ENCODE measurements at regions not wholly inside any gene's neighbourhood (a gene's known extent, or its start where the extent isn't known, plus 50 kb on each side); places are given as distances from the start of the nearest gene placed in this dataset.

DNA sequence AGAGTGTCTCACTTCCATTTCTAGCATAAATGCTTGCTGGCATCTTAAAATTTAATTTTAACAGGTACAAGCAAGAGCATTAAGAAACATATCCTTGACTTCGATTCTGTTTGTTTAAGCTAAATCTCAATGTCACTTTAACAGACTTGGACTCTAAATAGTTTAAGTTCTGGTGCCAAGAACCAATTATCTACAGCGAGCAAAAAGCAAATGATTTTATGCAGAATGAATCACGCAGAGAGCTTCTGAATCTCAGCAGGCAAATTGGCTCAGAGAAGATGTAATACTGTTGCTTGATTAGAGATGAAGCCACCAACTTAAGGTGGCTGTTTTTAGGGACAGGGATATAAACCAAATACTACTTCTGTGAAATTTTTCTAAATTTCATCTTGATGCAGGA, 117.0 kb upstream of the PLD5 start:
- H3K4me3 ChIP-seq (ENCODE audit: low read depth, low read length, poor library complexity, severe bottlenecking): no peak overlapping the region
- no peaks in the 10 kb centered on the region for H3K4me1 ChIP-seq (ENCODE audit: insufficient read depth, low read length, severe bottlenecking)
- no peaks in the 10 kb centered on the region for H3K36me3 ChIP-seq (ENCODE audit: insufficient read depth, low read length)
- H3K9me2 ChIP-seq (ENCODE audit: low read depth, low read length): no peaks in the 10 kb centered on the region
- H3K9me3 ChIP-seq (ENCODE audit: low read length): no peaks in the 10 kb centered on the region
- H3K27me3 ChIP-seq (ENCODE audit: insufficient read depth, low read length): no peaks in the 10 kb centered on the region
- H3K9ac ChIP-seq (ENCODE audit: low read length): no peak overlapping the region
- no peak overlapping the region for H2AFZ ChIP-seq (ENCODE audit: low read length)
- no peaks in the 10 kb centered on the region for H3F3A ChIP-seq (ENCODE audit: insufficient read depth, low read length)
- no peak for TF ChIP-seq EZH2 (IDR thresholded peaks at IDR 0.05; ENCODE audit: borderline replicate concordance, low read length)
- TF ChIP-seq, protein P1, sequence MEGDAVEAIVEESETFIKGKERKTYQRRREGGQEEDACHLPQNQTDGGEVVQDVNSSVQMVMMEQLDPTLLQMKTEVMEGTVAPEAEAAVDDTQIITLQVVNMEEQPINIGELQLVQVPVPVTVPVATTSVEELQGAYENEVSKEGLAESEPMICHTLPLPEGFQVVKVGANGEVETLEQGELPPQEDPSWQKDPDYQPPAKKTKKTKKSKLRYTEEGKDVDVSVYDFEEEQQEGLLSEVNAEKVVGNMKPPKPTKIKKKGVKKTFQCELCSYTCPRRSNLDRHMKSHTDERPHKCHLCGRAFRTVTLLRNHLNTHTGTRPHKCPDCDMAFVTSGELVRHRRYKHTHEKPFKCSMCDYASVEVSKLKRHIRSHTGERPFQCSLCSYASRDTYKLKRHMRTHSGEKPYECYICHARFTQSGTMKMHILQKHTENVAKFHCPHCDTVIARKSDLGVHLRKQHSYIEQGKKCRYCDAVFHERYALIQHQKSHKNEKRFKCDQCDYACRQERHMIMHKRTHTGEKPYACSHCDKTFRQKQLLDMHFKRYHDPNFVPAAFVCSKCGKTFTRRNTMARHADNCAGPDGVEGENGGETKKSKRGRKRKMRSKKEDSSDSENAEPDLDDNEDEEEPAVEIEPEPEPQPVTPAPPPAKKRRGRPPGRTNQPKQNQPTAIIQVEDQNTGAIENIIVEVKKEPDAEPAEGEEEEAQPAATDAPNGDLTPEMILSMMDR (IDR thresholded peaks at IDR 0.05; ENCODE audit: low read length): no peak
- no peaks in the 10 kb centered on the region for H3K79me2 ChIP-seq (ENCODE audit: insufficient read depth, low read length)
- H3K27ac ChIP-seq (ENCODE audit: low read depth, low read length, poor library complexity, severe bottlenecking): no peak overlapping the region
- no peak overlapping the region for H3K4me2 ChIP-seq (ENCODE audit: low read length)
- no peaks in the 10 kb centered on the region for H4K20me1 ChIP-seq (ENCODE audit: insufficient read depth, low read length)

DNA sequence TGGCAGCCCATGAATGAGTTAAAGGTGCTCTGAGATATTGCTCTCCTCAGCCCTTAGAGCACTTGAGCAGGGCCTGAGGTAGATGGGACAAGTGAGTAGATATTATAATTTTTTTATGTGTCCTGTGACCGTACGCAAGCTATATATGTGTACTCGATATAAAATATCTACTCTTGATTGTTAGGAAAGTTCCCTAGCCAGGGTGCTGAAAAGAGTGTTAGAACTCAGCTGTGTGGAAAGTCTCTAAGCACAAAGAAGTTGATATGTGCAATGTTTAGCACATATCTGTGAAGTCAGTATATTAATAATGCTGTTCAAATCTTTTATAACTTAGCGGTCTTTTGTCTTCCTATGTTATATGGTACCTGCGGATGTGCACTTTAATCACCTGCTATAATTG, 114.6 kb upstream of the PLD5 start:
- H2AFZ ChIP-seq (ENCODE audit: low read length): no peak overlapping the region
- H3K27ac ChIP-seq (ENCODE audit: low read depth, low read length, poor library complexity, severe bottlenecking): no peak overlapping the region

DNA sequence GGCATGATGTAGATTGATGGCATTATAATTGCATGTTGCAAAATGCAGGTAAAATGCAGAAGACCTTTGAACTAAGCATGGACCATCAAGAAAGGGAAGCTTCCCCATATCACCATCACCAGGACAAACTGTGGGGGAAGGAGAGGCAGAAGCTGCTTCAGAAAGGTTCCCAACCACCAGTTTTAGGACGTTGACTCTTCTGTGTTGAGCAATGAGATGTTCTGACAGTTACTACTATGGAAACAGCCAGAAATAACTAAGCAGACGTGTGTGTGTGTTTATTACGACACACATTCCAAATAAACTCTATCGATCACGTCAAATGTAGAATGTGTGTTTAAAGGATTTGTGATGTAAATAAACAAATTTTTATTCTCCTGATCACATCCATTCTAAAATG, 110.2 kb upstream of the PLD5 start:
- H3K27me3 ChIP-seq (ENCODE audit: insufficient read depth, low read length): no peaks in the 10 kb centered on the region
- H3K27ac ChIP-seq (ENCODE audit: low read depth, low read length, poor library complexity, severe bottlenecking): no peak overlapping the region
- no peak overlapping the region for H3K4me3 ChIP-seq (ENCODE audit: low read depth, low read length, poor library complexity, severe bottlenecking)
- no peak overlapping the region for H2AFZ ChIP-seq (ENCODE audit: low read length)
- H3K9me2 ChIP-seq (ENCODE audit: low read depth, low read length): no peaks in the 10 kb centered on the region
- no peak overlapping the region for H3K4me2 ChIP-seq (ENCODE audit: low read length)
- TF ChIP-seq EZH2 (IDR thresholded peaks at IDR 0.05; ENCODE audit: borderline replicate concordance, low read length): no peak
- TF ChIP-seq, protein P1 (IDR thresholded peaks at IDR 0.05; ENCODE audit: low read length): no peak
- H3K79me2 ChIP-seq (ENCODE audit: insufficient read depth, low read length): no peaks in the 10 kb centered on the region
- no peaks in the 10 kb centered on the region for H3K9me3 ChIP-seq (ENCODE audit: low read length)
- H3K9ac ChIP-seq (ENCODE audit: low read length): no peak overlapping the region
- no peaks in the 10 kb centered on the region for H3K36me3 ChIP-seq (ENCODE audit: insufficient read depth, low read length)
- no peaks in the 10 kb centered on the region for H3F3A ChIP-seq (ENCODE audit: insufficient read depth, low read length)
- no peaks in the 10 kb centered on the region for H4K20me1 ChIP-seq (ENCODE audit: insufficient read depth, low read length)
- no peaks in the 10 kb centered on the region for H3K4me1 ChIP-seq (ENCODE audit: insufficient read depth, low read length, severe bottlenecking)

More for the DNA sequence above, 114.6 kb upstream of the PLD5 start:
- H4K20me1 ChIP-seq (ENCODE audit: insufficient read depth, low read length): no peaks in the 10 kb centered on the region
- no peak overlapping the region for H3K9ac ChIP-seq (ENCODE audit: low read length)
- no peaks in the 10 kb centered on the region for H3K79me2 ChIP-seq (ENCODE audit: insufficient read depth, low read length)
- no peaks in the 10 kb centered on the region for H3K27me3 ChIP-seq (ENCODE audit: insufficient read depth, low read length)
- no peak overlapping the region for H3K4me3 ChIP-seq (ENCODE audit: low read depth, low read length, poor library complexity, severe bottlenecking)
- no peak overlapping the region for H3K4me2 ChIP-seq (ENCODE audit: low read length)
- no peaks in the 10 kb centered on the region for H3K9me3 ChIP-seq (ENCODE audit: low read length)
- no peaks in the 10 kb centered on the region for H3F3A ChIP-seq (ENCODE audit: insufficient read depth, low read length)
- no peaks in the 10 kb centered on the region for H3K9me2 ChIP-seq (ENCODE audit: low read depth, low read length)
- H3K4me1 ChIP-seq (ENCODE audit: insufficient read depth, low read length, severe bottlenecking): no peaks in the 10 kb centered on the region
- TF ChIP-seq, protein P1 (IDR thresholded peaks at IDR 0.05; ENCODE audit: low read length): no peak
- TF ChIP-seq EZH2 (IDR thresholded peaks at IDR 0.05; ENCODE audit: borderline replicate concordance, low read length): no peak
- H3K36me3 ChIP-seq (ENCODE audit: insufficient read depth, low read length): no peaks in the 10 kb centered on the region
